ENCODE measurements at regions not wholly inside any gene's neighbourhood (a gene's known extent, or its start where the extent isn't known, plus 50 kb on each side); places are given as distances from the start of the nearest gene placed in this dataset.

DNA sequence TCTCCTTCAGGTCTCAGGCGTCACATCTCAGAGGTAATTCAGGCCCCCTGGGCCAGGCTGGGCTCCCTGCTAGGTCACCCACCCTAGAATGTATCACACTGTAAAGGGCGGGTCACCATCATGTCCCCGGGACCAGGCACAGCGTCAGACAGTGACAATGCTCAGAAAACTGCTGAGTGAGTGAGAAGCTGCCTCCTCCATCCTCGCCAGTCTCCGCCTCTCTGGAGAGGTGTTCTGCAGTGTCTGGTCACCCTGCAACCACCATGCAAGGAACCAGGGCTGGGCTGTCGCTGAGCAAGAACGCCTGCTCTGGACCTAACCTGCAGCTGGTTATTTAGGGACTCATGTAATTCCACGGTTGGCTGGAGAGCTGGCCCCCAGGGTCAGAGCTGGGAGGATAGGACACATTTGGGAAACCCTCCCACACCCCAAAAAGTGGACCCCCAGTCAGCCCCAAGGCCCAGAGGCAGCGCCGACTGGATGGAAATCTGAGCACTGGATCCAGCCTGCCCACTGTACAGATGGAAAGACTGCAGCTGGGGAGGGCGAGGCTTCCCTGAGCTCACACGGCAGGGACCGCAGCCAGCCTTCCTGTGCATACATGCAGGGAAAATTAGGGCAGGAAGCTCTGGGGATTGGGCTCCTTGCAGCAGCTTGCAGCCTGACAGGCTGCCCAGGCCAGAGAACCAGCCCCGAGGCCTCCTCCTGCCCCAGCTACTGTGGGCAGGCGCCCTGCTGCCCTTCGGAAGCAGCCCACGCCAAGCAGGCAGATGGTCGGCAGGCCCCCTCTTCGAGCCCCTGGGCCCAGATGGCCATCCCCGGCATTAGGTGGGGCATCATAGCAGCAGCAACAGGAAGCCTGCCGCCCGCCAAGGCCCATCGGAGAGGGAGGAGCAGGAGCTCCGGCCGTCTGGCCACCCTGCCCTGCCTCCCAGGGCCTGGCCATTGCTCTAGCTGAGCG lies 105.4 kb upstream of the ZMIZ1 start (continued):
- TF ChIP-seq EP300 (IDR thresholded peaks at IDR 0.05; ENCODE audit: borderline replicate concordance in 1 of 2, low read depth in 1 of 2, low read length in 1 of 2) (peak in 1 of 2 experiments; percentile 83; a peak in 2 of 4 replicates), FOXM1 (IDR thresholded peaks at IDR 0.05; ENCODE audit: low read depth) (no peak), GATA2 (CRISPR knock-in tag; IDR thresholded peaks at IDR 0.05) (peak; percentile 73), YY1 (IDR thresholded peaks at IDR 0.05; ENCODE audit: low read depth) (no peak), FOSL2 (IDR thresholded peaks at IDR 0.05; ENCODE audit: borderline replicate concordance, low read depth) (no peak)

DNA sequence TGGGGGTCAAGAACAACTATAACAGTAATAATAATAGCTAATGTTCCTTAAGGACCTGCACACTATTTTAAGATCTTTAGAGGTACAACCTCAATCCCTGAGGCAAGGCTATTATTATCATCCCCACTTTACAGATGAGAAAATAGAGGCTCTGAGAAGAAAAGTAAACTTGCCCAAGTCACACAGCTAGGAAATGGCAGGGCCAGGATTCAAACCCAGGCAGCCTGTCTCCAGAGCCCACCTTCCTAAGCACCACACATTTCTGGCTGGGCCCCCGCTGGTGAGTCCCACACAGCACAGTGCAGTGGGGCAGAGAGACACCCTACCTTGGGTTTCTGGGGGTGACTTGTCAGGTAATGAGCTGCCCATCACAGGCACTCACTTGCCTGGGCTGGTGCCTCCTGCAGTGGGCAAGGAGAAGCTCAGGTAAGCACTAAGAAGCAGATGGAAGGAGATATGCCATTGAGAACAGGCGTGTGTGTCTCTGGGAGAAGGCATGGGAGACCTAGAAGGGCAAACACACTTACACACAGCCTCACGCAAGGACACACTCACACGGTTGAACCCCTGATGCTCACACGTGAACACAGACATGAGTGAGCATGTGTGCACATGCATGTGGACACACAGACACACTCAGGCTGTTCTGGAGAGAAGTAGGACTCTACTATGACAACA lies 104.4 kb upstream of the ZMIZ1 start:
- Histone ChIP-seq H3K9me2 (no peaks in the 10 kb centered on the region), H3K36me3 (replicated peaks in 1 of 2; ENCODE audit: control insufficient read depth in 1 of 2, insufficient read depth in 2 of 2, low read length in 1 of 2) (no peaks in the 10 kb centered on the region), H3K9ac (no peak overlapping the region), H3K27ac (ENCODE audit: low read depth in 2 of 2, low read length in 1 of 2) (peak overlapping the region; percentile 59 to 99), H3K4me3 (ENCODE audit: low read depth in 2 of 2, low read length in 1 of 2) (no peak overlapping the region), H2AFZ (ENCODE audit: low read depth) (no peak overlapping the region), H3F3A (replicated peaks; ENCODE audit: insufficient read depth) (peaks cover 3% of the 10 kb centered on the region), H3K4me1 (ENCODE audit: control insufficient read depth in 1 of 2, insufficient read depth in 2 of 2, low read depth in 1 of 2, low read length in 1 of 2) (peaks cover 33 to 93% of the 10 kb centered on the region in 2 experiments), H3K79me2 (ENCODE audit: insufficient read depth) (no peaks in the 10 kb centered on the region), H4K20me1 (ENCODE audit: insufficient read depth) (no peaks in the 10 kb centered on the region), H3K27me3 (ENCODE audit: insufficient read depth) (no peaks in the 10 kb centered on the region), H3K4me2 (peak overlapping the region; percentile 56; the same call in 1 of the 2 replicates), H3K9me3 (no peaks in the 10 kb centered on the region)
- TF ChIP-seq, protein P1, sequence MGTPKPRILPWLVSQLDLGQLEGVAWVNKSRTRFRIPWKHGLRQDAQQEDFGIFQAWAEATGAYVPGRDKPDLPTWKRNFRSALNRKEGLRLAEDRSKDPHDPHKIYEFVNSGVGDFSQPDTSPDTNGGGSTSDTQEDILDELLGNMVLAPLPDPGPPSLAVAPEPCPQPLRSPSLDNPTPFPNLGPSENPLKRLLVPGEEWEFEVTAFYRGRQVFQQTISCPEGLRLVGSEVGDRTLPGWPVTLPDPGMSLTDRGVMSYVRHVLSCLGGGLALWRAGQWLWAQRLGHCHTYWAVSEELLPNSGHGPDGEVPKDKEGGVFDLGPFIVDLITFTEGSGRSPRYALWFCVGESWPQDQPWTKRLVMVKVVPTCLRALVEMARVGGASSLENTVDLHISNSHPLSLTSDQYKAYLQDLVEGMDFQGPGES (IDR thresholded peaks at IDR 0.05; ENCODE audit: low read depth, low read length), result no peak
- TF ChIP-seq, protein P2, sequence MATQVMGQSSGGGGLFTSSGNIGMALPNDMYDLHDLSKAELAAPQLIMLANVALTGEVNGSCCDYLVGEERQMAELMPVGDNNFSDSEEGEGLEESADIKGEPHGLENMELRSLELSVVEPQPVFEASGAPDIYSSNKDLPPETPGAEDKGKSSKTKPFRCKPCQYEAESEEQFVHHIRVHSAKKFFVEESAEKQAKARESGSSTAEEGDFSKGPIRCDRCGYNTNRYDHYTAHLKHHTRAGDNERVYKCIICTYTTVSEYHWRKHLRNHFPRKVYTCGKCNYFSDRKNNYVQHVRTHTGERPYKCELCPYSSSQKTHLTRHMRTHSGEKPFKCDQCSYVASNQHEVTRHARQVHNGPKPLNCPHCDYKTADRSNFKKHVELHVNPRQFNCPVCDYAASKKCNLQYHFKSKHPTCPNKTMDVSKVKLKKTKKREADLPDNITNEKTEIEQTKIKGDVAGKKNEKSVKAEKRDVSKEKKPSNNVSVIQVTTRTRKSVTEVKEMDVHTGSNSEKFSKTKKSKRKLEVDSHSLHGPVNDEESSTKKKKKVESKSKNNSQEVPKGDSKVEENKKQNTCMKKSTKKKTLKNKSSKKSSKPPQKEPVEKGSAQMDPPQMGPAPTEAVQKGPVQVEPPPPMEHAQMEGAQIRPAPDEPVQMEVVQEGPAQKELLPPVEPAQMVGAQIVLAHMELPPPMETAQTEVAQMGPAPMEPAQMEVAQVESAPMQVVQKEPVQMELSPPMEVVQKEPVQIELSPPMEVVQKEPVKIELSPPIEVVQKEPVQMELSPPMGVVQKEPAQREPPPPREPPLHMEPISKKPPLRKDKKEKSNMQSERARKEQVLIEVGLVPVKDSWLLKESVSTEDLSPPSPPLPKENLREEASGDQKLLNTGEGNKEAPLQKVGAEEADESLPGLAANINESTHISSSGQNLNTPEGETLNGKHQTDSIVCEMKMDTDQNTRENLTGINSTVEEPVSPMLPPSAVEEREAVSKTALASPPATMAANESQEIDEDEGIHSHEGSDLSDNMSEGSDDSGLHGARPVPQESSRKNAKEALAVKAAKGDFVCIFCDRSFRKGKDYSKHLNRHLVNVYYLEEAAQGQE (IDR thresholded peaks at IDR 0.05; ENCODE audit: low read depth, low read length), result no peak
- TF ChIP-seq GATA2 (CRISPR knock-in tag; IDR thresholded peaks at IDR 0.05) (no peak), EP300 (IDR thresholded peaks at IDR 0.05; ENCODE audit: borderline replicate concordance in 1 of 2, low read depth in 1 of 2, low read length in 1 of 2) (no peak)
- TF ChIP-seq, protein P3, sequence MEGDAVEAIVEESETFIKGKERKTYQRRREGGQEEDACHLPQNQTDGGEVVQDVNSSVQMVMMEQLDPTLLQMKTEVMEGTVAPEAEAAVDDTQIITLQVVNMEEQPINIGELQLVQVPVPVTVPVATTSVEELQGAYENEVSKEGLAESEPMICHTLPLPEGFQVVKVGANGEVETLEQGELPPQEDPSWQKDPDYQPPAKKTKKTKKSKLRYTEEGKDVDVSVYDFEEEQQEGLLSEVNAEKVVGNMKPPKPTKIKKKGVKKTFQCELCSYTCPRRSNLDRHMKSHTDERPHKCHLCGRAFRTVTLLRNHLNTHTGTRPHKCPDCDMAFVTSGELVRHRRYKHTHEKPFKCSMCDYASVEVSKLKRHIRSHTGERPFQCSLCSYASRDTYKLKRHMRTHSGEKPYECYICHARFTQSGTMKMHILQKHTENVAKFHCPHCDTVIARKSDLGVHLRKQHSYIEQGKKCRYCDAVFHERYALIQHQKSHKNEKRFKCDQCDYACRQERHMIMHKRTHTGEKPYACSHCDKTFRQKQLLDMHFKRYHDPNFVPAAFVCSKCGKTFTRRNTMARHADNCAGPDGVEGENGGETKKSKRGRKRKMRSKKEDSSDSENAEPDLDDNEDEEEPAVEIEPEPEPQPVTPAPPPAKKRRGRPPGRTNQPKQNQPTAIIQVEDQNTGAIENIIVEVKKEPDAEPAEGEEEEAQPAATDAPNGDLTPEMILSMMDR (IDR thresholded peaks at IDR 0.05), result no peak
- DNase-seq, result no peak
- CTCF ChIA-PET, result interaction anchor here (1.1 to 5.5 kb wide), 10 partner anchors 9 to 759 kb away, joined by 3 to 31 read pairs (median 4); partner anchors contain the start of gene ZMIZ1
- POLR2A ChIA-PET, result interaction anchor here (0.7 to 3.4 kb wide), 14 partner anchors 9 to 930 kb away, joined by 3 to 19 read pairs (median 4); no protein-coding TSS in a partner anchor
- 95% methylated on average over 3 of the region's 5 CpGs for WGBS (ENCODE audit: low lambda C conversion rate)
